ENCODE measurements at regions not wholly inside any gene's neighbourhood (a gene's known extent, or its start where the extent isn't known, plus 50 kb on each side); places are given as distances from the start of the nearest gene placed in this dataset.
"Not testable (repeated sequence)": the region's sequence is repeated elsewhere in the genome, so short reads cannot be mapped to it uniquely, and the experiment has no call there.

DNA sequence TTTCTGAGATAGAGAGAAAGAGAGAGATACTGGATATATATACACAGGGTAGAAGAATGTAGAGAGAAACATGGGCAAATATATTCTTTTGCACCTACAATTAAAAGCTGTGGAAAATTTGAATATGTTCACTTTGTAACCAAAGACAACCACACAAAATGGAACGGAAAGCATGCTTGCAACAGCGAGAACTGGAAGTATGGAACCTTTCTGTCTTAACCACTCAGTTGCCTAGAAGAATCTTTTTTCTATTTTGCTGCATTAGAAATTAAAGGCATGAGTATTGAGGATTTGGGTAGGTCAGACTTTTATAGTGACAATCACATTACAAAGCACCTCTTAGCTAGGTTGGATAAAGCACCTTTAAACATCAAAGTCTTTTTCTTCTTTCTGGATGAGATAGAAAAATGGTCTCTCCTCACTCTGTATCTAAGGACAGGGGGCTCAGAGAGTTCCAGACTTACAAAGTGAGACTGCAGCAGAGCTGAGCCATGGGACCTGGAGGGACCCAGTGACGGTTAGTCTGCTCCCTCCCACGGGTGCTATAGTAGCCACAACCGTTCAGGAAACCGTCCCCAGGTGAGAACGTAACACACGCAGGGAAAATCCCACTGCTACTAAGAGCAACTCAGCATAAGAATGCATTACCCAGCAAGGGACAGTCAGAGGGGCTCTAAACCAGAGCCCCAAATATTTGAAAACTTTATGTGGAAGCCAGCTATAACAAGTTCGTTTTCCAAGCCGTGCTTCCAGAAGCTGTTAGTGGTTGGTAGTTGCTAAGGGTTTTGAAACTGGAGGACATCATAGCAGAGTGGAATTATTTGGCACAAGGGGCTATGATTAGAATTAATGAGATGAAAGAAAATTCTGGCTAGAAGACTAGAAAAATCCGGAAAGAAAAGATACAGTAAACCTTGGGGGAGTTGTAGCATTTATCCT, 97.1 kb downstream of the DAD1 start:
- Histone ChIP-seq H2AFZ (no peak overlapping the region), H3K27ac (no peak overlapping the region), H3K4me2 (ENCODE audit: unreplicated experiment) (no peak overlapping the region), H3K4me3 (no peak overlapping the region), H3F3A (ENCODE audit: insufficient read depth) (no peaks in the 10 kb centered on the region), H3K79me2 (ENCODE audit: insufficient read depth) (no peaks in the 10 kb centered on the region), H3K27me3 (replicated peaks; ENCODE audit: insufficient read depth) (peaks cover 70% of the 10 kb centered on the region), H3K9ac (no peak overlapping the region), H3K36me3 (ENCODE audit: low read depth) (no peaks in the 10 kb centered on the region), H3K9me2 (ENCODE audit: insufficient read depth) (no peaks in the 10 kb centered on the region), H4K20me1 (ENCODE audit: insufficient read depth) (no peaks in the 10 kb centered on the region), H3K4me1 (ENCODE audit: insufficient read depth) (peaks cover 7% of the 10 kb centered on the region), H3K9me3 (ENCODE audit: low read depth) (no peaks in the 10 kb centered on the region)
- no peak for DNase-seq
- WGBS, 2 experiments (ENCODE audit: low coverage in 1 of 2, low lambda C conversion rate in 2 of 2, missing lambda C conversion rate in 2 of 2) = 52 to 56% methylated on average over 11 of the region's 11 CpGs
- TF ChIP-seq EZH2phosphoT487 (IDR thresholded peaks at IDR 0.05; ENCODE audit: insufficient read depth, low read depth) = no peak
- TF ChIP-seq EZH2 (IDR thresholded peaks at IDR 0.05; ENCODE audit: insufficient read depth, poor library complexity, severe bottlenecking) = no peak
- in situ Hi-C loops (cut with MboI) = no loop called here

- H3K9me3 ChIP-seq (ENCODE audit: low read depth); in situ Hi-C loops (cut with MboI); H3K27ac ChIP-seq; H3K9ac ChIP-seq; DNase-seq; H3K79me2 ChIP-seq (ENCODE audit: insufficient read depth); H3K9me2 ChIP-seq (ENCODE audit: insufficient read depth); H3F3A ChIP-seq (ENCODE audit: insufficient read depth); H3K36me3 ChIP-seq (ENCODE audit: low read depth); H3K4me1 ChIP-seq (ENCODE audit: insufficient read depth); H2AFZ ChIP-seq; H3K4me3 ChIP-seq; H3K4me2 ChIP-seq (ENCODE audit: unreplicated experiment); H4K20me1 ChIP-seq (ENCODE audit: insufficient read depth): not testable (repeated sequence)
- H3K27me3 ChIP-seq (replicated peaks; ENCODE audit: insufficient read depth) = peaks cover 75% of the 10 kb centered on the region
- 9 to 37% methylated on average over 3 of the region's 3 CpGs for WGBS, 2 experiments (ENCODE audit: low coverage in 1 of 2, low lambda C conversion rate in 2 of 2, missing lambda C conversion rate in 2 of 2)
Measured at GRCh38 chr14:22491053-22491452, 98.0 kb downstream of the DAD1 start.

DNA sequence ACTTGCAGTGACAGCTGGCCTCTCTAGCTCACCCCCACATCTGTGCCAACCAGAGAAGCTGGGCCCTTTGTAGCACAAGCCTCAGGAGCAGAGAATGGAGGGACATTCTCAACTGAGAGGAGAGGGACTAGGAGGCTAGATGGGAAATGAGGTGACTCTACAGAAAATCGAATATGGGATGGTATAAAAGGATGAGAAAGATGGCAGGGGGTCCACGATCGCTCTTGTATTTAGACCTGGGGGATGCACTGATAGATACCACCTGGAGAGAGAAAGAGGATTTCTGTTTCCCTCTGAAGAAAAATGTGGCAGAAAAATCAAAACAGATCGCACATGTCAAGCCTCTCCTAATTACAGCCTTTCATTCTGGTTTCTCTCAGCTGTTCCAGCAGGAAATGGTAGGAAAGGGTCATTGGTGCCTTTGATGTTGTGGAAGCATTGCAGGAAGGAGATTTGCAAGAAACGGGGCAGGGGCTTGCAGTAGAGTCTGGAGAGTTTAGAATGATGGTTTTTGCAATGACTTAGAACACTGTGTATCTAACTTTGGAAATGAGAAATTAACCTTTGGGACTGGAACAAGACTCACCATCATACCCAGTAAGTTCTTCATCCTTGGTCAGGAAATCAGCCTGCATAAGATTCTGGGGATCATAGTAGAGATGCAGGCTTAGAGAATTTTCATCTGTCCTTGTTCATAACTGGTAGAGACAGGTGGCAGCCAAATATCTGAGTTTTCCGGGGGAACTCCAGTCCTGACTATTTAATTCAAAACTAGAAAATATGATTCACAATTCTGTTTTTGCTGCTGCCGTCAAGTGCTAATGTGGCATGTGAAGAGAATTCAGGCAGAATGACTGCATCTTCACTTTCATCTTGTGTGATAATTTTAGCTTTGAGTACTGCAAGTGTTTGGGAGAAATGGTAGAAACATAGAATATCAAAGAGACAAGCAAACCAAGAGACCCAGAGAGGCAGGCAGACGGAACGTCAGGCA, 98.8 kb downstream of the DAD1 start:
- in situ Hi-C loops (cut with MboI) = no loop called here
- peaks cover 74% of the 10 kb centered on the region for H3K27me3 ChIP-seq (replicated peaks; ENCODE audit: insufficient read depth)
- 29 to 31% methylated on average over 9 of the region's 9 CpGs for WGBS, 2 experiments (ENCODE audit: low coverage in 1 of 2, low lambda C conversion rate in 2 of 2, missing lambda C conversion rate in 2 of 2)

GRCh38 chr14:22489244-22489545, 99.8 kb downstream of the DAD1 start:
- no peak for DNase-seq
- no peak overlapping the region for H3K4me3 ChIP-seq
- no peaks in the 10 kb centered on the region for H3K79me2 ChIP-seq (ENCODE audit: insufficient read depth)
- H2AFZ ChIP-seq = no peak overlapping the region
- H3K4me1 ChIP-seq (ENCODE audit: insufficient read depth) = peaks cover 22% of the 10 kb centered on the region
- H4K20me1 ChIP-seq (ENCODE audit: insufficient read depth) = no peaks in the 10 kb centered on the region
- TF ChIP-seq EZH2phosphoT487 (IDR thresholded peaks at IDR 0.05; ENCODE audit: insufficient read depth, low read depth) = no peak
- TF ChIP-seq EZH2 (IDR thresholded peaks at IDR 0.05; ENCODE audit: insufficient read depth, poor library complexity, severe bottlenecking) = no peak
- H3K9me2 ChIP-seq (ENCODE audit: insufficient read depth) = no peaks in the 10 kb centered on the region
- H3K9ac ChIP-seq = no peak overlapping the region
- H3K27ac ChIP-seq = no peak overlapping the region
- H3K9me3 ChIP-seq (ENCODE audit: low read depth) = no peaks in the 10 kb centered on the region
- no peaks in the 10 kb centered on the region for H3F3A ChIP-seq (ENCODE audit: insufficient read depth)
- in situ Hi-C loops (cut with MboI) = no loop called here
- no peaks in the 10 kb centered on the region for H3K36me3 ChIP-seq (ENCODE audit: low read depth)
- WGBS, 2 experiments (ENCODE audit: low coverage in 1 of 2, low lambda C conversion rate in 2 of 2, missing lambda C conversion rate in 2 of 2) = 46 to 48% methylated on average over 5 of the region's 5 CpGs
- no peak overlapping the region for H3K4me2 ChIP-seq (ENCODE audit: unreplicated experiment)
- H3K27me3 ChIP-seq (replicated peaks; ENCODE audit: insufficient read depth) = peaks cover 74% of the 10 kb centered on the region

More for the DNA sequence above, 98.8 kb downstream of the DAD1 start:
- Histone ChIP-seq H2AFZ (no peak overlapping the region), H3K9me2 (ENCODE audit: insufficient read depth) (no peaks in the 10 kb centered on the region), H3K9ac (no peak overlapping the region), H3K79me2 (ENCODE audit: insufficient read depth) (no peaks in the 10 kb centered on the region), H3K27ac (no peak overlapping the region), H4K20me1 (ENCODE audit: insufficient read depth) (no peaks in the 10 kb centered on the region), H3K4me2 (ENCODE audit: unreplicated experiment) (no peak overlapping the region), H3K4me1 (ENCODE audit: insufficient read depth) (peaks cover 12% of the 10 kb centered on the region), H3K9me3 (ENCODE audit: low read depth) (no peaks in the 10 kb centered on the region), H3K36me3 (ENCODE audit: low read depth) (no peaks in the 10 kb centered on the region), H3F3A (ENCODE audit: insufficient read depth) (no peaks in the 10 kb centered on the region), H3K4me3 (no peak overlapping the region)
- TF ChIP-seq EZH2 (IDR thresholded peaks at IDR 0.05; ENCODE audit: insufficient read depth, poor library complexity, severe bottlenecking) = no peak
- no peak for TF ChIP-seq EZH2phosphoT487 (IDR thresholded peaks at IDR 0.05; ENCODE audit: insufficient read depth, low read depth)
- no peak for DNase-seq

Measured in GM23248 (cell line).